Transverse colon (tissue), 4 donors: ENCODE measurements at regions not wholly inside any gene's neighbourhood (a gene's known extent, or its start where the extent isn't known, plus 50 kb on each side); places are given as distances from the start of the nearest gene placed in this dataset.

ENCODE experiments used
- DNase-seq: peaks from one replicate; pipeline ENCODE4 v3.0.0-alpha.2; 2019
- H3K27ac ChIP-seq, 4 donors: fragments of 200-600 bp; sonication (generic); 2 replicates each; pipeline ENCODE4 v1.5.1; 2016 to 2018; ENCODE audit warnings: inconsistent platforms in 4 of 4
- H3K27me3 ChIP-seq: fragments of 200-600 bp; sonication (generic); 2 replicates; pipeline ENCODE4 v1.5.1; 2017; ENCODE audit warnings: inconsistent platforms
- H3K36me3 ChIP-seq, 4 donors: fragments of 200-600 bp; sonication (generic); 2 replicates each; pipeline ENCODE4 v1.5.1; 2017 to 2019; ENCODE audit warnings: inconsistent platforms in 4 of 4
- H3K4me1 ChIP-seq, 4 donors: fragments of 200-600 bp; sonication (generic); 2 replicates each; pipeline ENCODE4 v1.5.1; 2017 to 2020; ENCODE audit warnings: inconsistent platforms in 4 of 4
- H3K4me3 ChIP-seq, 4 donors: fragments of 200-600 bp; sonication (generic); 1 replicate in 1 of 4; 2 replicates in 3 of 4; pipeline versions ENCODE4 v1.5.1 to v1.6.1; 2017 to 2019; ENCODE audit warnings: inconsistent platforms in 4 of 4
- H3K9me3 ChIP-seq, 2 donors: fragments of 200-600 bp; sonication (generic); 2 replicates each; pipeline ENCODE4 v1.5.1; 2017 to 2019; ENCODE audit warnings: inconsistent platforms in 2 of 2
- CTCF ChIP-seq, 5 experiments: fragments of 200-600 bp in 3 of 5; fragments of 450-650 bp in 2 of 5; sonication (generic) in 3 of 5; IDR thresholded peaks; 1 replicate in 2 of 5; 2 replicates in 3 of 5; pipeline ENCODE4 v1.5.1; 2016 to 2017; ENCODE audit warnings: antibody characterized with exemption in 5 of 5, inconsistent platforms in 3 of 5, mild to moderate bottlenecking in 2 of 5, moderate library complexity in 1 of 5
- EP300 ChIP-seq: sonication (generic); formaldehyde crosslinking; IDR thresholded peaks from one replicate; pipeline ENCODE4 v1.6.1; 2017; ENCODE audit warnings: antibody characterized with exemption, low read depth
- POLR2A ChIP-seq: fragments of 450-650 bp; IDR thresholded peaks from one replicate; pipeline ENCODE4 v1.6.1; 2016; ENCODE audit warnings: antibody characterized with exemption, mild to moderate bottlenecking, moderate library complexity
- POLR2AphosphoS5 ChIP-seq, 3 donors: sonication (generic); formaldehyde crosslinking; IDR thresholded peaks; one replicate each; pipeline ENCODE4 v1.6.1; 2016; ENCODE audit warnings: antibody characterized with exemption in 3 of 3
- WGBS, 2 donors: methylation state at CpG; one replicate each; pipeline ENCODE4 v1.1.5; 2018; ENCODE audit warnings: low coverage in 1 of 2; 5-methylcytosine and 5-hydroxymethylcytosine counted together
- in situ Hi-C, 4 donors: fragments of 200-750 bp; cut with MboI; loops; one replicate each; pipeline versions ENCODE4 v1.15.0 to v1.15.1; 2017; ENCODE audit warnings: low sequenced_read_pairs in 3 of 4, low pct_ligation_motif_present in 1 of 4, low pct_unique_long_range_greater_than_20kb in 1 of 4
- intact Hi-C: fragments of 100-400 bp; cut with DNase I; formaldehyde crosslinking; loops from one replicate; pipeline ENCODE4 v1.15.1; 2023; ENCODE audit warnings: low total_unique reads

- in situ Hi-C loops (no loop called here), intact Hi-C loops (no loop called here)
- TF ChIP-seq EP300 (no peak), POLR2A (no peak)
- WGBS, 2 donors = 44 to 56% methylated on average over 2 of the region's 2 CpGs
- Histone ChIP-seq H3K4me3 (no peak overlapping the region), H3K36me3 (no peaks in the 10 kb centered on the region), H3K27me3 (no peaks in the 10 kb centered on the region), H3K27ac (no peak overlapping the region), H3K4me1 (no peaks in the 10 kb centered on the region), H3K9me3 (no peaks in the 10 kb centered on the region)
- DNase-seq = no peak
Measured at GRCh38 chr4:28358606-28359005, 1498.0 kb downstream of the STIM2 start.

GRCh38 chr4:28360681-28361080 lies 1500.0 kb downstream of the STIM2 start:
- H3K27ac ChIP-seq = no peak overlapping the region
- intact Hi-C loops = no loop called here
- DNase-seq = no peak
- WGBS, 2 donors = 49 to 60% methylated on average over 2 of the region's 2 CpGs
- in situ Hi-C loops = no loop called here
- TF ChIP-seq POLR2AphosphoS5 (IDR thresholded peaks at IDR 0.05) (no peak), CTCF (IDR thresholded peaks at IDR 0.05) (no peak), EP300 (no peak), POLR2A (no peak)
- H3K4me3 ChIP-seq = no peak overlapping the region
- no peaks in the 10 kb centered on the region for H3K4me1 ChIP-seq
- no peaks in the 10 kb centered on the region for H3K36me3 ChIP-seq
- no peaks in the 10 kb centered on the region for H3K27me3 ChIP-seq
- H3K9me3 ChIP-seq = no peaks in the 10 kb centered on the region

- 58 to 65% methylated on average over 3 to 4 of the region's 4 CpGs for WGBS, 2 donors
- no peaks in the 10 kb centered on the region for H3K4me1 ChIP-seq
- TF ChIP-seq POLR2A (no peak), POLR2AphosphoS5 (IDR thresholded peaks at IDR 0.05) (no peak), EP300 (no peak), CTCF (IDR thresholded peaks at IDR 0.05) (no peak)
- no peaks in the 10 kb centered on the region for H3K27me3 ChIP-seq
- no peaks in the 10 kb centered on the region for H3K9me3 ChIP-seq
- no peak overlapping the region for H3K4me3 ChIP-seq
- no peak for DNase-seq
- H3K27ac ChIP-seq = no peak overlapping the region
- in situ Hi-C loops (no loop called here), intact Hi-C loops (no loop called here)
- H3K36me3 ChIP-seq = no peaks in the 10 kb centered on the region
Measured at GRCh38 chr4:28362169-28362568, 1501.5 kb downstream of the STIM2 start.

- Histone ChIP-seq H3K4me3 (no peak overlapping the region), H3K36me3 (no peaks in the 10 kb centered on the region), H3K27me3 (no peaks in the 10 kb centered on the region), H3K9me3 (no peaks in the 10 kb centered on the region), H3K27ac (no peak overlapping the region), H3K4me1 (no peaks in the 10 kb centered on the region)
- WGBS, 2 donors = 70 to 87% methylated on average over 1 of the region's 1 CpG
- intact Hi-C loops = no loop called here
- TF ChIP-seq POLR2AphosphoS5 (IDR thresholded peaks at IDR 0.05) (no peak), POLR2A (no peak), CTCF (IDR thresholded peaks at IDR 0.05) (no peak), EP300 (no peak)
- in situ Hi-C loops = no loop called here
- no peak for DNase-seq
Measured at GRCh38 chr4:28369499-28369898, 1508.9 kb downstream of the STIM2 start.

- no peak for TF ChIP-seq CTCF (IDR thresholded peaks at IDR 0.05)
- no peak for TF ChIP-seq POLR2A
- no peak for TF ChIP-seq POLR2AphosphoS5 (IDR thresholded peaks at IDR 0.05)
- TF ChIP-seq EP300 = no peak
- H3K9me3 ChIP-seq = no peaks in the 10 kb centered on the region
- H3K4me1 ChIP-seq = no peaks in the 10 kb centered on the region
- in situ Hi-C loops = no loop called here
- no peaks in the 10 kb centered on the region for H3K27me3 ChIP-seq
- no peaks in the 10 kb centered on the region for H3K36me3 ChIP-seq
- no peak for DNase-seq
- no peak overlapping the region for H3K4me3 ChIP-seq
- intact Hi-C loops = no loop called here
- no peak overlapping the region for H3K27ac ChIP-seq
Measured at GRCh38 chr4:28373191-28373590, 1512.5 kb downstream of the STIM2 start.
